GM12878 (cell line): ENCODE measurements at regions not wholly inside any gene's neighbourhood (a gene's known extent, or its start where the extent isn't known, plus 50 kb on each side); places are given as distances from the start of the nearest gene placed in this dataset.

Experiments used
- ATAC-seq: fragments of 200-7000 bp; cut with Tn5 transposase; 3 replicates; pipeline ENCODE4 v1.9.1; 2020; ENCODE audit warnings: mild to moderate bottlenecking, moderate library complexity
- BruUV-seq: library from RNA; stranded (reverse); fragments of 400-500 nt; replicated peaks from 2 replicates; lab custom pipeline; 2021; lab: Mats Ljungman, UMichigan
- CTCF ChIA-PET: fragments of 300-600 bp; sonication (Branson Sonifier 250); formaldehyde crosslinking; extraction: SDS; loops from one replicate; lab custom pipeline; 2021; ENCODE audit warnings: inconsistent platforms; lab: Yijun Ruan, JAX
- POLR2A ChIA-PET: fragments of 350-600 bp; formaldehyde crosslinking; extraction: SDS; loops from one replicate; lab custom pipeline; 2021; ENCODE audit warnings: inconsistent platforms; lab: Charles Lee
- RAD21 ChIA-PET: fragments of 300-600 bp; sonication (Branson Sonifier 250); formaldehyde crosslinking; loops from one replicate; lab custom pipeline; 2023; ENCODE audit warnings: antibody characterized with exemption; ENCODE audit not compliant: unreplicated experiment; lab: Charles Lee
- SMC1A ChIA-PET: fragments of 300-600 bp; sonication (Branson Sonifier 250); formaldehyde crosslinking; loops from one replicate; lab custom pipeline; 2023; ENCODE audit not compliant: unreplicated experiment, uncharacterized antibody; lab: Charles Lee
- DNase-seq: peaks from one replicate; pipeline ENCODE4 v3.0.0-alpha.2; 2011; ENCODE audit warnings: low read depth, low spot score
- FAIRE-seq: peaks from 3 replicates; lab custom pipeline; 2011; peaks lifted over from hg19 to GRCh38; lab: Jason Lieb, UNC
- H2AFZ ChIP-seq: 2 replicates; pipeline ENCODE4 v1.6.0; 2011; ENCODE audit warnings: low read depth, low read length, control low read depth; ENCODE audit not compliant: control insufficient read depth
- H3K27ac ChIP-seq: 2 replicates; pipeline ENCODE4 v1.5.1; 2011; ENCODE audit warnings: control low read depth; ENCODE audit not compliant: control insufficient read depth, insufficient read depth
- H3K27me3 ChIP-seq, 2 experiments: replicated peaks in 1 of 2; 2 replicates each; pipeline versions ENCODE4 v1.6.0 to v1.6.1; 2011; ENCODE audit warnings: low read length in 1 of 2; ENCODE audit not compliant: control insufficient read depth in 2 of 2, insufficient read depth in 2 of 2
- H3K36me3 ChIP-seq, 2 experiments: 2 replicates each; pipeline ENCODE4 v1.5.1; 2011; ENCODE audit warnings: low read length in 1 of 2; ENCODE audit not compliant: control insufficient read depth in 2 of 2, insufficient read depth in 2 of 2
- H3K4me1 ChIP-seq: 2 replicates; pipeline ENCODE4 v1.6.1; 2011; ENCODE audit warnings: mild to moderate bottlenecking, low read length, moderate library complexity, mixed read lengths; ENCODE audit not compliant: control insufficient read depth, insufficient read depth
- H3K4me2 ChIP-seq: 2 replicates; pipeline ENCODE4 v1.6.0; 2011; ENCODE audit warnings: control low read depth; ENCODE audit not compliant: control insufficient read depth, insufficient read depth
- H3K4me3 ChIP-seq: fragments of 200-600 bp; sonication (generic); 2 replicates; pipeline ENCODE4 v1.5.1; 2016
- H3K79me2 ChIP-seq: 2 replicates; pipeline ENCODE4 v1.6.0; 2011; ENCODE audit warnings: low read length; ENCODE audit not compliant: control insufficient read depth, insufficient read depth
- H3K9ac ChIP-seq: 2 replicates; pipeline ENCODE4 v1.8.0; 2011; ENCODE audit warnings: low read length, control low read depth, mixed read lengths; ENCODE audit not compliant: control insufficient read depth, insufficient read depth
- H3K9me3 ChIP-seq: replicated peaks from 3 replicates; pipeline ENCODE4 v1.5.1; 2011; ENCODE audit warnings: mild to moderate bottlenecking, low read length; ENCODE audit not compliant: control insufficient read depth, insufficient read depth
- H4K20me1 ChIP-seq: 2 replicates; pipeline ENCODE4 v1.6.0; 2011; ENCODE audit not compliant: control insufficient read depth, insufficient read depth
- BMI1 ChIP-seq: fragments of 450-650 bp; IDR thresholded peaks from 2 replicates; pipeline ENCODE4 v1.6.1; 2016; ENCODE audit warnings: mild to moderate bottlenecking, moderate library complexity, borderline replicate concordance
- CHD4 ChIP-seq: fragments of 200-600 bp; sonication (generic); IDR thresholded peaks from 2 replicates; pipeline ENCODE4 v1.6.1; 2016; ENCODE audit warnings: mild to moderate bottlenecking
- FOXM1 ChIP-seq: IDR thresholded peaks from 2 replicates; pipeline ENCODE4 v1.6.1; 2012; ENCODE audit warnings: low read depth, mild to moderate bottlenecking, inconsistent platforms, low read length, moderate library complexity
- GATAD2B ChIP-seq: fragments of 450-650 bp; conservative IDR thresholded peaks from 2 replicates; pipeline ENCODE4 v1.6.1; 2017; ENCODE audit warnings: low read depth, mild to moderate bottlenecking, moderate library complexity
- POLR2A ChIP-seq: IDR thresholded peaks from 2 replicates; pipeline ENCODE4 v1.6.1; 2011; ENCODE audit warnings: low read depth, mild to moderate bottlenecking, low read length
- POLR2AphosphoS2 ChIP-seq: IDR thresholded peaks from 2 replicates; pipeline ENCODE4 v1.6.1; 2011; ENCODE audit warnings: low read depth, mild to moderate bottlenecking, low read length, improper control_type of control experiment, moderate library complexity
- SPI1 ChIP-seq: IDR thresholded peaks from 2 replicates; pipeline ENCODE4 v1.6.1; 2011; ENCODE audit warnings: low read depth, mild to moderate bottlenecking, low read length, moderate library complexity, borderline replicate concordance; ENCODE audit not compliant: insufficient read depth
- SUPT20H ChIP-seq: IDR thresholded peaks from 2 replicates; pipeline ENCODE4 v1.6.1; 2011; ENCODE audit warnings: low read depth, mild to moderate bottlenecking, low read length, moderate library complexity, borderline replicate concordance; ENCODE audit not compliant: control insufficient read depth
- ZNF384 ChIP-seq: IDR thresholded peaks from 2 replicates; pipeline ENCODE4 v1.6.1; 2012; ENCODE audit warnings: low read depth, mild to moderate bottlenecking, low read length, improper control_type of control experiment, borderline replicate concordance
- WGBS: methylation state at CpG from one replicate; pipeline ENCODE4 v1.1.6; 2016; ENCODE audit warnings: low lambda C conversion rate; ENCODE audit not compliant: insufficient replicate concordance, insufficient coverage; ENCODE audit errors: missing lambda C conversion rate; 5-methylcytosine and 5-hydroxymethylcytosine counted together
- in situ Hi-C: fragments of 300-500 bp; cut with MboI; formaldehyde crosslinking; loops from 9 replicates; pipeline ENCODE4 v1.14.3; 2018; ENCODE audit warnings: mixed read lengths
- intact Hi-C: fragments of 100-400 bp; cut with micrococcal nuclease; formaldehyde crosslinking; loops from one replicate; pipeline ENCODE4 v1.14.2; 2022; ENCODE audit not compliant: unreplicated experiment
- TF ChIP-seq, protein P1 (sequence below): fragments of 450-650 bp; conservative IDR thresholded peaks from 2 replicates; pipeline ENCODE4 v1.6.1; 2017; ENCODE audit warnings: mild to moderate bottlenecking, moderate library complexity
- TF ChIP-seq, protein P2 (sequence below): fragments of 450-650 bp; formaldehyde crosslinking; IDR thresholded peaks from 2 replicates; pipeline ENCODE4 v1.5.0; 2022; ENCODE audit warnings: mild to moderate bottlenecking, missing genetic modification characterization
- TF ChIP-seq, protein P3 (sequence below): IDR thresholded peaks from 2 replicates; pipeline ENCODE4 v1.6.1; 2011; ENCODE audit warnings: borderline replicate concordance, low read depth, mild to moderate bottlenecking, moderate library complexity, mixed read lengths, low read length; ENCODE audit not compliant: insufficient read depth; ENCODE audit errors: extremely low read length
- TF ChIP-seq, protein P4 (sequence below): IDR thresholded peaks from 2 replicates; pipeline ENCODE4 v1.6.1; 2011; ENCODE audit warnings: low read depth, low read length, improper control_type of control experiment, borderline replicate concordance

DNA sequence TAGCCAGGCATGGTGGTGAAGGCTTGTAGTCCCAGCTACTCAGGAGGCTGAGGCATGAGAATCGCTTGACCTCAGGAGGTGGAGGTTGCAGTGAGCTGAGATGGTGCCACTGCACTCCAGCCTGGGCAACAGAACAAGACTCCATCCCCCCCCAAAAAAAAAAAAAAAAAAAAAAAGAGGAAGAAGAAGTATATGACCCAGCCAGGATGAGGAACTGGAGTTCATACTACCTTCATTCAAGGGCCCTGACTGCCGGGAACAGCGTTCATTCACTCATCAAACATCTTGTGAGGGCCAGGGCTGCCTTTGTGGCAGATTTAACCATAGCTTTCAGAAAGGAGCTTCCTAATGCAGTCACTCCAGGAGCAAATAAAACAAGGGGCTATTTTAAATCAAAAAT lies 127.6 kb downstream of the MRPS6 start:
- Histone ChIP-seq H3K4me1 (peaks cover 8% of the 10 kb centered on the region), H3K4me3 (no peak overlapping the region), H3K27me3 (no peaks in the 10 kb centered on the region), H3K9ac (no peak overlapping the region), H3K9me3 (no peaks in the 10 kb centered on the region), H3K79me2 (no peaks in the 10 kb centered on the region), H3K4me2 (no peak overlapping the region), H3K27ac (no peak overlapping the region), H4K20me1 (no peaks in the 10 kb centered on the region), H2AFZ (no peak overlapping the region), H3K36me3 (no peaks in the 10 kb centered on the region)
- CTCF ChIA-PET: interaction anchor here (0.9 to 2.6 kb wide), 2 partner anchors 101 to 278 kb away, joined by 3 to 18 read pairs; no protein-coding TSS in a partner anchor
- intact Hi-C loops (no loop called here), in situ Hi-C loops (no loop called here)
- RAD21 ChIA-PET: interaction anchor here (1.0 to 1.3 kb wide), 4 partner anchors 46 to 277 kb away, joined by 3 to 5 read pairs (median 3); no protein-coding TSS in a partner anchor
- POLR2A ChIA-PET: interaction anchor here (0.6 kb wide), 2 partner anchors 178 to 249 kb away, joined by 4 to 5 read pairs; no protein-coding TSS in a partner anchor
- DNase-seq (no peak), FAIRE-seq (no peak), ATAC-seq (no peak)
- 94% methylated on average over 3 of the region's 3 CpGs for WGBS
- SMC1A ChIA-PET: interaction anchor here (0.6 to 1.9 kb wide), 5 partner anchors 8 to 258 kb away, joined by 3 to 4 read pairs (median 4); no protein-coding TSS in a partner anchor
- no TSS peak for BruUV-seq
- TF ChIP-seq CHD4 (no peak), POLR2A (no peak), BMI1 (no peak), SUPT20H (no peak), SPI1 (no peak), FOXM1 (no peak), GATAD2B (no peak), ZNF384 (no peak), POLR2AphosphoS2 (no peak)
- TF ChIP-seq, protein P1, sequence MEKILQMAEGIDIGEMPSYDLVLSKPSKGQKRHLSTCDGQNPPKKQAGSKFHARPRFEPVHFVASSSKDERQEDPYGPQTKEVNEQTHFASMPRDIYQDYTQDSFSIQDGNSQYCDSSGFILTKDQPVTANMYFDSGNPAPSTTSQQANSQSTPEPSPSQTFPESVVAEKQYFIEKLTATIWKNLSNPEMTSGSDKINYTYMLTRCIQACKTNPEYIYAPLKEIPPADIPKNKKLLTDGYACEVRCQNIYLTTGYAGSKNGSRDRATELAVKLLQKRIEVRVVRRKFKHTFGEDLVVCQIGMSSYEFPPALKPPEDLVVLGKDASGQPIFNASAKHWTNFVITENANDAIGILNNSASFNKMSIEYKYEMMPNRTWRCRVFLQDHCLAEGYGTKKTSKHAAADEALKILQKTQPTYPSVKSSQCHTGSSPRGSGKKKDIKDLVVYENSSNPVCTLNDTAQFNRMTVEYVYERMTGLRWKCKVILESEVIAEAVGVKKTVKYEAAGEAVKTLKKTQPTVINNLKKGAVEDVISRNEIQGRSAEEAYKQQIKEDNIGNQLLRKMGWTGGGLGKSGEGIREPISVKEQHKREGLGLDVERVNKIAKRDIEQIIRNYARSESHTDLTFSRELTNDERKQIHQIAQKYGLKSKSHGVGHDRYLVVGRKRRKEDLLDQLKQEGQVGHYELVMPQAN: no peak
- TF ChIP-seq, protein P2, sequence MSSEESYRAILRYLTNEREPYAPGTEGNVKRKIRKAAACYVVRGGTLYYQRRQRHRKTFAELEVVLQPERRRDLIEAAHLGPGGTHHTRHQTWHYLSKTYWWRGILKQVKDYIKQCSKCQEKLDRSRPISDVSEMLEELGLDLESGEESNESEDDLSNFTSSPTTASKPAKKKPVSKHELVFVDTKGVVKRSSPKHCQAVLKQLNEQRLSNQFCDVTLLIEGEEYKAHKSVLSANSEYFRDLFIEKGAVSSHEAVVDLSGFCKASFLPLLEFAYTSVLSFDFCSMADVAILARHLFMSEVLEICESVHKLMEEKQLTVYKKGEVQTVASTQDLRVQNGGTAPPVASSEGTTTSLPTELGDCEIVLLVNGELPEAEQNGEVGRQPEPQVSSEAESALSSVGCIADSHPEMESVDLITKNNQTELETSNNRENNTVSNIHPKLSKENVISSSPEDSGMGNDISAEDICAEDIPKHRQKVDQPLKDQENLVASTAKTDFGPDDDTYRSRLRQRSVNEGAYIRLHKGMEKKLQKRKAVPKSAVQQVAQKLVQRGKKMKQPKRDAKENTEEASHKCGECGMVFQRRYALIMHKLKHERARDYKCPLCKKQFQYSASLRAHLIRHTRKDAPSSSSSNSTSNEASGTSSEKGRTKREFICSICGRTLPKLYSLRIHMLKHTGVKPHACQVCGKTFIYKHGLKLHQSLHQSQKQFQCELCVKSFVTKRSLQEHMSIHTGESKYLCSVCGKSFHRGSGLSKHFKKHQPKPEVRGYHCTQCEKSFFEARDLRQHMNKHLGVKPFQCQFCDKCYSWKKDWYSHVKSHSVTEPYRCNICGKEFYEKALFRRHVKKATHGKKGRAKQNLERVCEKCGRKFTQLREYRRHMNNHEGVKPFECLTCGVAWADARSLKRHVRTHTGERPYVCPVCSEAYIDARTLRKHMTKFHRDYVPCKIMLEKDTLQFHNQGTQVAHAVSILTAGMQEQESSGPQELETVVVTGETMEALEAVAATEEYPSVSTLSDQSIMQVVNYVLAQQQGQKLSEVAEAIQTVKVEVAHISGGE (CRISPR knock-in tag): no peak
- TF ChIP-seq, protein P3, sequence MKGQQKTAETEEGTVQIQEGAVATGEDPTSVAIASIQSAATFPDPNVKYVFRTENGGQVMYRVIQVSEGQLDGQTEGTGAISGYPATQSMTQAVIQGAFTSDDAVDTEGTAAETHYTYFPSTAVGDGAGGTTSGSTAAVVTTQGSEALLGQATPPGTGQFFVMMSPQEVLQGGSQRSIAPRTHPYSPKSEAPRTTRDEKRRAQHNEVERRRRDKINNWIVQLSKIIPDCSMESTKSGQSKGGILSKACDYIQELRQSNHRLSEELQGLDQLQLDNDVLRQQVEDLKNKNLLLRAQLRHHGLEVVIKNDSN: no peak
- TF ChIP-seq, protein P4, sequence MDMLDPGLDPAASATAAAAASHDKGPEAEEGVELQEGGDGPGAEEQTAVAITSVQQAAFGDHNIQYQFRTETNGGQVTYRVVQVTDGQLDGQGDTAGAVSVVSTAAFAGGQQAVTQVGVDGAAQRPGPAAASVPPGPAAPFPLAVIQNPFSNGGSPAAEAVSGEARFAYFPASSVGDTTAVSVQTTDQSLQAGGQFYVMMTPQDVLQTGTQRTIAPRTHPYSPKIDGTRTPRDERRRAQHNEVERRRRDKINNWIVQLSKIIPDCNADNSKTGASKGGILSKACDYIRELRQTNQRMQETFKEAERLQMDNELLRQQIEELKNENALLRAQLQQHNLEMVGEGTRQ: no peak
